GM10248 (cell line): ENCODE measurements at regions not wholly inside any gene's neighbourhood (a gene's known extent, or its start where the extent isn't known, plus 50 kb on each side); places are given as distances from the start of the nearest gene placed in this dataset.

Source experiments
- CTCF ChIA-PET: fragments of 300-600 bp; sonication (Branson Sonifier 250); formaldehyde crosslinking; extraction: SDS; loops from one replicate; lab custom pipeline; 2021; ENCODE audit warnings: antibody characterized with exemption; lab: Yijun Ruan, JAX
- POLR2A ChIA-PET: fragments of 350-650 bp; sonication (Branson Sonifier 250); formaldehyde crosslinking; extraction: SDS; loops from one replicate; lab custom pipeline; 2020; ENCODE audit warnings: antibody characterized with exemption; lab: Yijun Ruan, JAX
- DNase-seq: peaks from one replicate; pipeline ENCODE4 v3.0.0; 2012; ENCODE audit errors: extremely low spot score
- TF ChIP-seq, protein P1 (sequence below): IDR thresholded peaks from 2 replicates; pipeline ENCODE4 v1.5.1; 2012; ENCODE audit warnings: mild to moderate bottlenecking, low read depth; ENCODE audit errors: extremely low read depth, missing control alignments, control extremely low read depth

DNA sequence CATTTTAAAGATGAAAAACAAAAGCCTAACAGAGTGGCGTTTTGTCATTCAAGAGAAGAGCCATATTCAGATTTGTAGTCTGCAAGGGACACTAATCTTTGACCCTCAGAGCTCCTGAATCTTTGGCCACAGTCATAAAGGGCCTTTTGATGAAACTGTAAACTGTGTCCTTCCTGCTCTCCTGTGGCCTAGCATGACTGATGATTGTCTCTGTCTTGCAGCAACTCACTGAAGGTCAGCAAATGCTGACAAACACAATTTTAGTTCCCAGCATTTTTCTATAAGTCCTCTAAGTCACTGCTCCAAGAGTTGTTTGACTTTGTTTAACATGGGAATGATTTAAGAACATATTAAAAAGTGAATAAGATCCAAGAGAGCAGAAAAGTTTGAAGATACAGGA, 55.3 kb upstream of the PRELP start:
- ChIA-PET CTCF (interaction anchor here (1.1 kb wide), 1 partner anchor 25 kb away, joined by 3 read pairs; no protein-coding TSS in a partner anchor), POLR2A (no interaction called here)
- DNase-seq, result no peak
- TF ChIP-seq, protein P1, sequence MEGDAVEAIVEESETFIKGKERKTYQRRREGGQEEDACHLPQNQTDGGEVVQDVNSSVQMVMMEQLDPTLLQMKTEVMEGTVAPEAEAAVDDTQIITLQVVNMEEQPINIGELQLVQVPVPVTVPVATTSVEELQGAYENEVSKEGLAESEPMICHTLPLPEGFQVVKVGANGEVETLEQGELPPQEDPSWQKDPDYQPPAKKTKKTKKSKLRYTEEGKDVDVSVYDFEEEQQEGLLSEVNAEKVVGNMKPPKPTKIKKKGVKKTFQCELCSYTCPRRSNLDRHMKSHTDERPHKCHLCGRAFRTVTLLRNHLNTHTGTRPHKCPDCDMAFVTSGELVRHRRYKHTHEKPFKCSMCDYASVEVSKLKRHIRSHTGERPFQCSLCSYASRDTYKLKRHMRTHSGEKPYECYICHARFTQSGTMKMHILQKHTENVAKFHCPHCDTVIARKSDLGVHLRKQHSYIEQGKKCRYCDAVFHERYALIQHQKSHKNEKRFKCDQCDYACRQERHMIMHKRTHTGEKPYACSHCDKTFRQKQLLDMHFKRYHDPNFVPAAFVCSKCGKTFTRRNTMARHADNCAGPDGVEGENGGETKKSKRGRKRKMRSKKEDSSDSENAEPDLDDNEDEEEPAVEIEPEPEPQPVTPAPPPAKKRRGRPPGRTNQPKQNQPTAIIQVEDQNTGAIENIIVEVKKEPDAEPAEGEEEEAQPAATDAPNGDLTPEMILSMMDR, result no peak

DNA sequence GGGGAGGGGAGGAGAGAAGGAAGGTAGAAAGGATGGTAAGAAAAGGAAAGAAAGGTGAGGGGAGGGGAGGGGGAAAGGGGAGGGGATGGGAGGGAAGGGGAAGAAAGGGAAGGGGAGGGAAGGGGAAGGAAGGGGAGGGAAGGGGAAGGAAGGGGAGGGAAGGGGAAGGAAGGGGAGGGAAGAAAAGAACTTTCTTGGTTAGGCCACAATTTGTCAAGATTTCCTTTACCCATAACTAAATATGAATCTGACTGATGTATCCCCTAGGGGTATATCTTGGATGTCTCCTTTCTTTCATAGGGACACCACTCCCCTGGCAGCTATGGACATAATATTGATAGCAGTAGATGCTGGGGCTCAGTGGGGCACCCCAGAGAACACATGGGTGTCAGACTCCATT, 54.4 kb upstream of the PRELP start:
- no peak for DNase-seq
- CTCF ChIA-PET, result no interaction called here
- TF ChIP-seq, protein P1, result no peak
- POLR2A ChIA-PET, result no interaction called here

DNA sequence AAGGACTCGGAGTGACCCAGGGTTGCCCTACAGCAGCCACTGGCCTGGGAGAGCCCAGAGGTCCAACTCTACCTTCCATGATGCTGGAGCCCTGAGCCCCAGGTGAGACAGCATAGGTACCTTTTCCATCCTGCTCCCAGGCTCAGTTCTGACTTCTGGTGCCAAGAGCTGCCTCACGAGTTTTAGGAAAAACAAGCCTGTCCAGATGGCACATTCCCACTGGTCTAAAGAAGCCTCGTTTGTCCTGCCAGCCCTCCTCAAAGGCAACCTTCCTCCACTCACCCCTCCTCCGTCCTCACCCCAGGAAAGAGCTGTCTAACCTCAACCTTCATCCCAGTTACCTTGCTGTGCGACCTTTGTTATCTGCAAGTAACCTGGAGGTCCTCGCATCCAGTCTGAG, 53.5 kb upstream of the PRELP start:
- ChIA-PET CTCF (no interaction called here), POLR2A (no interaction called here)
- no peak for DNase-seq
- TF ChIP-seq, protein P1, result no peak

DNA sequence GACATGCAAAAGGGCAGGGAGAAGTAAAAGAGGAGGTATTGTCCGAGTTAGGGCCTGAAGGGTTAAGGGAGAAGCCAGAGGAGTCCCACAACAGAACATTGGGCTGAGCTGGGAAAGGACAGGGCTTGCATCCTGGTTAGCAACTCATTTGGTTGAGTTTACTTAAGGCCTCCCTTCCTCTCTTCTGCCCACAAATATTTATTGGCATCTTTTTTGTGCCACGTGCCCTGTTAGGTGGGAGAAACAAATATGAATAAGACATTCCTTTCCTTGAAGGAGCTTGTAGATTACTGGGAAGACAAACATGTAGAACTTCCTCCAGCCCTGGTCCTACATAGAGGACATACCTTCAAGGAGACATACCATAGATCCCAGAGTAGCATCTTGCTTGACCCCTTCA, 53.0 kb upstream of the PRELP start:
- DNase-seq, result no peak
- TF ChIP-seq, protein P1, result no peak
- ChIA-PET POLR2A (no interaction called here), CTCF (no interaction called here)

DNA sequence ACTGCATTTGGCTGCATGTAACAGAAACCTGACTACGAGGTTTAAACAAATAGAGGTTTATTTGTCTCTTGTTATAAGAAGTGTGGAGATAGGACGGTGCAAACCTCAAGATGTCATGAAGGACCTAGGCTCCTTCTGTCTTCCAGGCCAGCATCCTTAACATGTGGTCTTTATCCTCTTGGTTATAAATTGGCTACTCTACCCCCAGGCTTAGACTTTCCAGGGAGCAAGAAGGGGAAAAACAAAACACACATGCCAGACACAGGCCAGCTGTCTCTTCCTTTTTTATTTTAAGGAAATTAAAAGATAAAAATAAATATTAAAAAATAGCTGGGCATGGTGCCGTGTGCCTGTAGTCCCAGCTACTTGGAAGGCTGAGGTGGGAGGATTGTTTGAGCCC, 51.3 kb upstream of the PRELP start:
- ChIA-PET CTCF (interaction anchor here (1.4 to 1.7 kb wide), 2 partner anchors 25 to 157 kb away, joined by 4 to 5 read pairs; no protein-coding TSS in a partner anchor), POLR2A (no interaction called here)
- DNase-seq, result no peak
- TF ChIP-seq, protein P1, result no peak

DNA sequence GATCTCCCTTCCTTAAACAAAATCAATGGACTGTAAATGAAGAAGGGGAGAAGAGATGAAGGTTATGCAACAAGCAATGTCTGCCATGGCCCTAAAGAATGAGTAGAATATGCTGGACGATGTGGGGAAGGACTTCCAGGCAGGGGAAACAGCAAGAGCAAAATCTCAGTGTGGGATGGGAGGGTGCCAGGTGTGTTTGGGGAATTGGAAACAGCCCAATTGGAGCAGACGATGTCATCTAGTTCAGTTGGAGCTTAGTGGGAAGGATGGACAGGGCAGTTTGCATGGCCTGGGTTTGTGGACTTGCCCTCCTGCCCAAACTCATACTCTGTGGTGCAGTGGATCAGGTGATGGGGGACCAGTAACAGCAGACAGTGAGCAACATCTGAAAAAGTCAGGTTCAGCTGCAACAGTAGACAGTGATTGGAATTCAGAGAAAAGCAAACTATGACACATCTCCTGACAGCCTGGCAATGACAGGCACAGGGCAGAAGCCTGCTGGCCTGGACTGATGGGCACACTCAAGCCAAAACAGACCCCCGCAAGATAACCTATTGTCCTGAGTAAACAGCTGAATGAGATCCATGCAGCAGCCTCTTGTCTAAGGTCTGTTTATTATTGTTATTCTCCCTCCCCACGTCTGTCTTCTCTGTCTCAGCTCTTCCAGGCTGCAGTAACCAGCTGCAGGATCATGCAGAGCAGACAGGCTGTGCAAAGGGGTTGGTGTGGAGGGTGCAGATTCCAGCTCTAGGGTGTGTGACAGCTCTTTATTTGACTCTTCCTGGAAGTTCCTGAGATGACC, 50.5 kb upstream of the PRELP start:
- TF ChIP-seq, protein P1, result no peak
- DNase-seq, result no peak
- ChIA-PET CTCF (interaction anchor here (1.0 to 1.7 kb wide), 10 partner anchors 9 to 277 kb away, joined by 3 to 8 read pairs (median 4); no protein-coding TSS in a partner anchor), POLR2A (no interaction called here)

DNA sequence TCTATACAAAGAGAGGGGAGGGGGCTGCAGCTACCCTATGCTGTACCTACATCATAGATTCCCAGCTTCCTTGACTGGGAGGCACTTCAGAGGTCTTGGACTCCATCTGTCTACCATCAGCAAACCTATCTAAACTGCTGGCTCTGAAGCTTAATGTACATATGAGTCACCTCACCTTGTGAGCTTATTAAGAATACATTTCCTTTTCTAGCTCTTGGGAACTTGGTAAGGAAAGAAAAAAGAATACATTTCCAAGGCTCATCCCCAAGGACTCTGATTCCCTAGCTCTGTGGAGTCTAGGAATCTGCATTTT, 50.0 kb upstream of the PRELP start:
- DNase-seq, result no peak
- CTCF ChIA-PET, result interaction anchor here (0.6 to 1.7 kb wide), 12 partner anchors 10 to 276 kb away, joined by 3 to 8 read pairs (median 3); no protein-coding TSS in a partner anchor
- POLR2A ChIA-PET, result no interaction called here
- TF ChIP-seq, protein P1, result no peak
